Heart left ventricle (tissue), 13 donors: ENCODE measurements at regions not wholly inside any gene's neighbourhood (a gene's known extent, or its start where the extent isn't known, plus 50 kb on each side); places are given as distances from the start of the nearest gene placed in this dataset.

Experiments
- POLR2A ChIP-seq, 2 donors: fragments of 450-650 bp; IDR thresholded peaks; one replicate each; pipeline ENCODE4 v1.6.1; 2017; ENCODE audit warnings: antibody characterized with exemption in 2 of 2, mild to moderate bottlenecking in 2 of 2, moderate library complexity in 2 of 2
- TF ChIP-seq, protein P1 (sequence below), 12 donors: fragments of 200-600 bp; sonication (generic) in 4 of 12; IDR thresholded peaks; one replicate each; pipeline versions ENCODE4 v1.5.0 to v1.8.0; 2018 to 2022; ENCODE audit warnings: antibody characterized with exemption in 12 of 12, mild to moderate bottlenecking in 5 of 12
- donor health status: ischemic (EF 13 %, LVEDD 7.1; RV severe dilation, severe dysfunction).
- donor health status: DM: no; HTN: yes; CAD: no.
- donor health status: DM: no; HTN: no; CAD: no.
- donor health status: ischemic (EF 25% LVEDD 6.9; RV normal size, moderate dysfunction).
- donor health status: ischemic (EF 25% LVEDD 5.7; RV mildly dilated, moderate dysfunction).
- donor health status: ischemic (EF 35%, LVEDD 5.7; RV mildly dilated, moderate dysfunction).
- donor health status: nonischemic (EF 11% LVEDD 7.7; RV severe dilation, severe dysfunction).
- donor health status: DM: yes; HTN: yes; CAD: no.
- donor health status: PGD.
- donor health status: ischemic (EF 29% LVEDD 5.4; RV normal size, mild dysfunction).
- donor health status: nonischemic (EF 23%, LVEDD 6.1; RV moderate dilation, normal function).

DNA sequence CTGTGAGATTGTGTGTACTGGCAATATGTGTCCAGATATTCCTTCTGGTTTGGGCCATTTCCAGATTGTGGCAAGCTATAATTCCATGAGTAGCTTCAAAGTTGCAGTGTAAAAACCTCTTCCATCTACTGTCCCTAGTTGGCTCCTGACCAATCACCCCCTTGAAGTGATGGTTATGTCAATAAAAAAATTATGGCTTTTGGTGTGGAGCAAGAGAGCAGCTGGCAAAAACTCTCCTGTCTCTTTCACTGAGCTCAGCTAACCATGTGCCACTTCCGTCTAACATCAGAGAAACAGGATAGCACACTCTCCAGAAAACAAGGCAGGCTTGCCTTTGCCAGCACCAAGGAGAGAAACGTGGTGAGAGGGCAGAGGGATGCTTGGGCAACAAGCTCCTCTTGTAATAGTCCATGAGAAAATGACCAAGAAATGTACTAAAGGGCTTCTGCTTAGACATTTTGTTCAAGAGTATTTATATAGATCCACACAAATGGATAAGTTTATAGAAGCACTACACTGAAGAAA is 914.4 kb upstream of the SEMA6A start:
- TF ChIP-seq, protein P1, sequence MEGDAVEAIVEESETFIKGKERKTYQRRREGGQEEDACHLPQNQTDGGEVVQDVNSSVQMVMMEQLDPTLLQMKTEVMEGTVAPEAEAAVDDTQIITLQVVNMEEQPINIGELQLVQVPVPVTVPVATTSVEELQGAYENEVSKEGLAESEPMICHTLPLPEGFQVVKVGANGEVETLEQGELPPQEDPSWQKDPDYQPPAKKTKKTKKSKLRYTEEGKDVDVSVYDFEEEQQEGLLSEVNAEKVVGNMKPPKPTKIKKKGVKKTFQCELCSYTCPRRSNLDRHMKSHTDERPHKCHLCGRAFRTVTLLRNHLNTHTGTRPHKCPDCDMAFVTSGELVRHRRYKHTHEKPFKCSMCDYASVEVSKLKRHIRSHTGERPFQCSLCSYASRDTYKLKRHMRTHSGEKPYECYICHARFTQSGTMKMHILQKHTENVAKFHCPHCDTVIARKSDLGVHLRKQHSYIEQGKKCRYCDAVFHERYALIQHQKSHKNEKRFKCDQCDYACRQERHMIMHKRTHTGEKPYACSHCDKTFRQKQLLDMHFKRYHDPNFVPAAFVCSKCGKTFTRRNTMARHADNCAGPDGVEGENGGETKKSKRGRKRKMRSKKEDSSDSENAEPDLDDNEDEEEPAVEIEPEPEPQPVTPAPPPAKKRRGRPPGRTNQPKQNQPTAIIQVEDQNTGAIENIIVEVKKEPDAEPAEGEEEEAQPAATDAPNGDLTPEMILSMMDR (IDR thresholded peaks at IDR 0.05): no peak
- no peak for TF ChIP-seq POLR2A (IDR thresholded peaks at IDR 0.05)
